CD4-positive, alpha-beta T cell (primary cell): ENCODE measurements at regions not wholly inside any gene's neighbourhood (a gene's known extent, or its start where the extent isn't known, plus 50 kb on each side); places are given as distances from the start of the nearest gene placed in this dataset.

Experiments
- ATAC-seq: fragments of 200-7000 bp; cut with Tn5 transposase; one replicate; pipeline ENCODE4 v1.10.0; 2022; ENCODE audit warnings: mild to moderate bottlenecking; ENCODE audit not compliant: poor library complexity
- CTCF ChIA-PET: fragments of 350-600 bp; sonication (Branson Sonifier 250); formaldehyde crosslinking; loops from one replicate; lab custom pipeline; 2021; ENCODE audit warnings: antibody characterized with exemption, inconsistent platforms; lab: Charles Lee
- POLR2A ChIA-PET: fragments of 350-600 bp; sonication (Branson Sonifier 250); formaldehyde crosslinking; loops from one replicate; lab custom pipeline; 2021; ENCODE audit warnings: antibody characterized with exemption, inconsistent platforms; lab: Charles Lee
- DNase-seq, 14 experiments: peaks; one replicate each; pipeline ENCODE4 v3.0.0-alpha.2; 2013 to 2020; ENCODE audit warnings: mixed read lengths in 2 of 14
- H3K27ac ChIP-seq, 2 donors: one replicate each; pipeline versions ENCODE4 v1.5.1 to v1.7.0; 2013; ENCODE audit warnings: low read length in 2 of 2, low read depth in 1 of 2, mild to moderate bottlenecking in 1 of 2
- H3K27me3 ChIP-seq, 2 experiments: 1 replicate in 1 of 2; 2 replicates in 1 of 2; pipeline versions ENCODE4 v1.6.1 to v1.7.0; 2013; ENCODE audit warnings: low read length in 2 of 2, control low read depth in 1 of 2, mild to moderate bottlenecking in 1 of 2, moderate library complexity in 1 of 2; ENCODE audit not compliant: insufficient read depth in 2 of 2, control insufficient read depth in 1 of 2
- H3K36me3 ChIP-seq: one replicate; pipeline ENCODE4 v1.6.1; 2013; ENCODE audit warnings: low read length, control low read depth; ENCODE audit not compliant: insufficient read depth
- H3K4me1 ChIP-seq: one replicate; pipeline ENCODE4 v1.6.1; 2013; ENCODE audit warnings: low read length, control low read depth; ENCODE audit not compliant: insufficient read depth
- H3K4me3 ChIP-seq: one replicate; pipeline ENCODE4 v1.5.1; 2013; ENCODE audit warnings: mild to moderate bottlenecking, low read length, moderate library complexity
- H3K9me3 ChIP-seq, 2 experiments: 1 replicate in 1 of 2; 2 replicates in 1 of 2; pipeline versions ENCODE4 v1.6.1 to v1.7.0; 2013; ENCODE audit warnings: low read length in 2 of 2, mild to moderate bottlenecking in 2 of 2, control low read depth in 1 of 2, moderate library complexity in 1 of 2; ENCODE audit not compliant: control insufficient read depth in 1 of 2, insufficient read depth in 1 of 2
- H3K27ac Mint-ChIP-seq: one replicate; pipeline ENCODE4 v1.8.0; 2020; ENCODE audit warnings: mixed read lengths
- H3K27me3 Mint-ChIP-seq: one replicate; pipeline ENCODE4 v1.8.0; 2021; ENCODE audit warnings: mixed read lengths
- H3K36me3 Mint-ChIP-seq: one replicate; pipeline ENCODE4 v1.8.0; 2021; ENCODE audit warnings: low read depth, mixed read lengths
- H3K4me1 Mint-ChIP-seq: one replicate; pipeline ENCODE4 v1.8.0; 2021; ENCODE audit warnings: low read depth, mixed read lengths
- H3K4me3 Mint-ChIP-seq: one replicate; pipeline ENCODE4 v1.8.0; 2020; ENCODE audit warnings: mild to moderate bottlenecking, mixed read lengths
- H3K9me3 Mint-ChIP-seq: one replicate; pipeline ENCODE4 v1.8.0; 2020; ENCODE audit warnings: mixed read lengths
- CTCF ChIP-seq: fragments of 200-600 bp; IDR thresholded peaks from one replicate; pipeline ENCODE4 v1.8.0; 2022; ENCODE audit warnings: antibody characterized with exemption, mild to moderate bottlenecking
- intact Hi-C, 2 experiments: fragments of 100-400 bp; cut with DNase I in 1 of 2; cut with micrococcal nuclease in 1 of 2; formaldehyde crosslinking; loops; one replicate each; pipeline versions ENCODE4 v1.15.1 to v1.9.0; 2023 to 2025; cut with DNase I, micrococcal nuclease

- ChIA-PET CTCF (no interaction called here), POLR2A (no interaction called here)
- Mint-ChIP-seq H3K9me3 (peaks cover 8% of the 10 kb centered on the region), H3K27ac (no peak overlapping the region), H3K4me3 (no peak overlapping the region), H3K27me3 (no peaks in the 10 kb centered on the region), H3K36me3 (no peaks in the 10 kb centered on the region), H3K4me1 (no peaks in the 10 kb centered on the region)
- H3K9me3 ChIP-seq, result no peaks in the 10 kb centered on the region
- ATAC-seq (no peak), DNase-seq (no peak)
- no peak overlapping the region for H3K4me3 ChIP-seq
- no peaks in the 10 kb centered on the region for H3K4me1 ChIP-seq
- H3K27ac ChIP-seq, result no peak overlapping the region
- H3K27me3 ChIP-seq, result no peaks in the 10 kb centered on the region
- intact Hi-C loops, result no loop called here
- H3K36me3 ChIP-seq, result no peaks in the 10 kb centered on the region
- no peak for TF ChIP-seq CTCF
These were observed 883.9 kb downstream of the TBL1XR1 start for GRCh38 chr3:176313426-176313825.

- intact Hi-C loops, result no loop called here
- ChIA-PET POLR2A (no interaction called here), CTCF (no interaction called here)
- H3K9me3 ChIP-seq, result no peaks in the 10 kb centered on the region
- no peaks in the 10 kb centered on the region for H3K4me1 Mint-ChIP-seq
- no peaks in the 10 kb centered on the region for H3K36me3 ChIP-seq
- no peak overlapping the region for H3K4me3 Mint-ChIP-seq
- ATAC-seq (no peak), DNase-seq (no peak)
- no peaks in the 10 kb centered on the region for H3K27me3 ChIP-seq
- no peaks in the 10 kb centered on the region for H3K4me1 ChIP-seq
- H3K36me3 Mint-ChIP-seq, result no peaks in the 10 kb centered on the region
- no peak for TF ChIP-seq CTCF
- H3K27ac ChIP-seq, result no peak overlapping the region
- no peak overlapping the region for H3K4me3 ChIP-seq
- peaks cover 7% of the 10 kb centered on the region for H3K9me3 Mint-ChIP-seq
- no peaks in the 10 kb centered on the region for H3K27me3 Mint-ChIP-seq
- no peak overlapping the region for H3K27ac Mint-ChIP-seq
These were observed 886.6 kb downstream of the TBL1XR1 start for GRCh38 chr3:176310641-176311040.

GRCh38 chr3:176302271-176302670 lies 895.0 kb downstream of the TBL1XR1 start:
- POLR2A ChIA-PET, result no interaction called here
- Mint-ChIP-seq H3K36me3 (no peaks in the 10 kb centered on the region), H3K27ac (no peak overlapping the region), H3K9me3 (peaks cover 2% of the 10 kb centered on the region), H3K4me3 (no peak overlapping the region), H3K4me1 (no peaks in the 10 kb centered on the region), H3K27me3 (no peaks in the 10 kb centered on the region)
- TF ChIP-seq CTCF, result no peak
- ATAC-seq, result no peak
- Histone ChIP-seq H3K9me3 (no peaks in the 10 kb centered on the region), H3K27ac (no peak overlapping the region), H3K4me1 (no peaks in the 10 kb centered on the region), H3K27me3 (no peaks in the 10 kb centered on the region), H3K4me3 (no peak overlapping the region), H3K36me3 (no peaks in the 10 kb centered on the region)
- DNase-seq, result no peak
- CTCF ChIA-PET, result no interaction called here
- intact Hi-C loops, result no loop called here
